H7 (cell line): ENCODE measurements at regions not wholly inside any gene's neighbourhood (a gene's known extent, or its start where the extent isn't known, plus 50 kb on each side); places are given as distances from the start of the nearest gene placed in this dataset.

Source experiments
- DNase-seq: peaks from one replicate; pipeline ENCODE4 v3.0.0; 2012
- H3K27me3 ChIP-seq: 2 replicates; pipeline ENCODE4 v1.6.0; 2011; ENCODE audit warnings: mild to moderate bottlenecking, low read length; ENCODE audit not compliant: control insufficient read depth, insufficient read depth
- H3K36me3 ChIP-seq: replicated peaks from 2 replicates; pipeline ENCODE4 v1.5.1; 2011; ENCODE audit warnings: low read length; ENCODE audit not compliant: control insufficient read depth, insufficient read depth
- H3K4me3 ChIP-seq: 2 replicates; pipeline ENCODE4 v1.5.1; 2011; ENCODE audit warnings: low read depth, mild to moderate bottlenecking, control low read depth, low read length, moderate library complexity; ENCODE audit not compliant: insufficient read depth

- Histone ChIP-seq H3K4me3 (no peak overlapping the region), H3K27me3 (no peaks in the 10 kb centered on the region), H3K36me3 (no peaks in the 10 kb centered on the region)
- no peak for DNase-seq
Observed at GRCh38 chr12:87756111-87756510, 273.1 kb downstream of the C12orf50 start.

GRCh38 chr12:87728931-87729593 is 300.1 kb downstream of the C12orf50 start:
- no peak for DNase-seq
- no peak overlapping the region for H3K4me3 ChIP-seq
- no peaks in the 10 kb centered on the region for H3K27me3 ChIP-seq
- H3K36me3 ChIP-seq, result no peaks in the 10 kb centered on the region

GRCh38 chr12:87720967-87721366 is 308.2 kb downstream of the C12orf50 start:
- H3K27me3 ChIP-seq, result no peaks in the 10 kb centered on the region
- H3K36me3 ChIP-seq, result no peaks in the 10 kb centered on the region
- H3K4me3 ChIP-seq, result no peak overlapping the region
- no peak for DNase-seq

GRCh38 chr12:87704374-87704773 is 324.8 kb downstream of the C12orf50 start:
- H3K4me3 ChIP-seq, result no peak overlapping the region
- no peaks in the 10 kb centered on the region for H3K27me3 ChIP-seq
- no peaks in the 10 kb centered on the region for H3K36me3 ChIP-seq
- DNase-seq, result no peak

GRCh38 chr12:87690236-87690810 is 338.9 kb downstream of the C12orf50 start:
- DNase-seq, result no peak
- no peak overlapping the region for H3K4me3 ChIP-seq
- no peaks in the 10 kb centered on the region for H3K36me3 ChIP-seq
- no peaks in the 10 kb centered on the region for H3K27me3 ChIP-seq

GRCh38 chr12:87689196-87689595 is 340.0 kb downstream of the C12orf50 start:
- DNase-seq, result no peak
- no peaks in the 10 kb centered on the region for H3K36me3 ChIP-seq
- H3K27me3 ChIP-seq, result no peaks in the 10 kb centered on the region
- H3K4me3 ChIP-seq, result no peak overlapping the region

GRCh38 chr12:87687362-87687761 is 341.8 kb downstream of the C12orf50 start:
- DNase-seq, result no peak
- H3K36me3 ChIP-seq, result no peaks in the 10 kb centered on the region

GRCh38 chr12:87685696-87686095 is 343.5 kb downstream of the C12orf50 start:
- no peak for DNase-seq
- H3K27me3 ChIP-seq, result no peaks in the 10 kb centered on the region
- no peaks in the 10 kb centered on the region for H3K36me3 ChIP-seq
- H3K4me3 ChIP-seq, result no peak overlapping the region

More at GRCh38 chr12:87687362-87687761, 341.8 kb downstream of the C12orf50 start:
- Histone ChIP-seq H3K4me3 (no peak overlapping the region), H3K27me3 (no peaks in the 10 kb centered on the region)

- no peaks in the 10 kb centered on the region for H3K27me3 ChIP-seq
- H3K4me3 ChIP-seq, result no peak overlapping the region
- DNase-seq, result no peak
- no peaks in the 10 kb centered on the region for H3K36me3 ChIP-seq
Observed at GRCh38 chr12:87679251-87679650, 349.9 kb downstream of the C12orf50 start.

GRCh38 chr12:87678453-87678852 is 350.7 kb downstream of the C12orf50 start:
- H3K36me3 ChIP-seq, result no peaks in the 10 kb centered on the region
- H3K4me3 ChIP-seq, result no peak overlapping the region
- no peaks in the 10 kb centered on the region for H3K27me3 ChIP-seq
- DNase-seq, result no peak

GRCh38 chr12:87676731-87677130 is 352.5 kb downstream of the C12orf50 start:
- no peak for DNase-seq
- Histone ChIP-seq H3K27me3 (no peaks in the 10 kb centered on the region), H3K4me3 (no peak overlapping the region), H3K36me3 (no peaks in the 10 kb centered on the region)

GRCh38 chr12:87671757-87672156 is 357.4 kb downstream of the C12orf50 start:
- DNase-seq, result no peak
- Histone ChIP-seq H3K27me3 (no peaks in the 10 kb centered on the region), H3K36me3 (no peaks in the 10 kb centered on the region), H3K4me3 (no peak overlapping the region)

GRCh38 chr12:87670448-87670847 is 358.8 kb downstream of the C12orf50 start:
- Histone ChIP-seq H3K4me3 (no peak overlapping the region), H3K27me3 (no peaks in the 10 kb centered on the region), H3K36me3 (no peaks in the 10 kb centered on the region)
- no peak for DNase-seq

- Histone ChIP-seq H3K36me3 (no peaks in the 10 kb centered on the region), H3K4me3 (no peak overlapping the region), H3K27me3 (no peaks in the 10 kb centered on the region)
- DNase-seq, result no peak
Observed at GRCh38 chr12:87667378-87667777, 361.8 kb downstream of the C12orf50 start.

- H3K27me3 ChIP-seq, result no peaks in the 10 kb centered on the region
- no peak overlapping the region for H3K4me3 ChIP-seq
- no peak for DNase-seq
- H3K36me3 ChIP-seq, result no peaks in the 10 kb centered on the region
Observed at GRCh38 chr12:87661786-87662377, 367.3 kb downstream of the C12orf50 start.
